ENCODE measurements at regions not wholly inside any gene's neighbourhood (a gene's known extent, or its start where the extent isn't known, plus 50 kb on each side); places are given as distances from the start of the nearest gene placed in this dataset.
"Not testable (repeated sequence)": the region's sequence is repeated elsewhere in the genome, so short reads cannot be mapped to it uniquely, and the experiment has no call there.

DNA sequence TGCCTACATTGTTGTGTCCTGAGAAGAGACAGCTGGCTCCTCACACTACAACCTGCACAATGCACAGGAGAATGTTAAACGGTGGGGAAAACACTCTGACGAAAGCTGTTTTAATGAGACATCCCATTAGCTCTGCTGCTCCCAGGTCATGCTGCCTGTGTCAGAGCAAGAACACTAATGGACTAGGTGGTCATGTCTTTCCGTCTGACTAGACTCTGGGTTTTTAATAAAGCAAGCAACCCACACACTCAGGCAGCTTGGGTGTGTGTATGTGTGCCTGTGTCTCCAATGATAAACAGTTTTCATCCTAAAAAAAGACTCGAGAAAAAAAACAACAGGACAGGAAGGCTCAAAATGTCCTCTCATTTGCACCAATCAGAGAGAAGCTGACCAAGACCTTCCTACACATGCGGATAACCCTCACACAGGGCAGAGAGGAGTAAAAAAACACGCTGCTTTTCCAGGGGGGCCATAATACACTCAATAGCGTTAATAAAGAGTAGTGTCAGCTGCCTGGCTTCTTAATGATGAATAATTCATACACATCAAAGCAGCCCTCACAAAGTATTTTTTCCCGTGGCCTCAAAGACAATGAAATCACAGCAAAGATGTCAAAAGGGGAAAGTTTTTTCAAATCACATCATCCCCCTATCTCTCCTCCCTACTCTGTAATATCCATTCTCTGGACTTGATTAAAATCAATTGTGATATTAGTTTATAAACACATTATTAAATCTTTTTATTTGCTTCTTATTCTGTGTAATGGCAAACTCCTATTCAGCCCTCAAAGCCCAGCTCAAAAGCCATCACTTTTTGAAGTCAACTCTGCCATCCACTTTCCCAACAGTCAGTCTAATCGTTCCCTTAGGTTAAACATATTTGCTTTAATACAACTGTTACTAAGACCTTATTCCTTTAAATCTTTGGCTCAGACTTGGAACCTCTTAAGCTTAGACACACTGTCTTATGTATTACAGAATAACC lies 244.2 kb upstream of the CDH11 start:
- no peak overlapping the region for H3K4me3 ChIP-seq (ENCODE audit: control insufficient read depth, low read depth, low read length)
- DNase-seq (ENCODE audit: low read depth) = no peak
- TF ChIP-seq CTCF (conservative IDR thresholded peaks at IDR 0.05; ENCODE audit: control insufficient read depth, insufficient read depth, low read depth, low read length) = no peak

DNA sequence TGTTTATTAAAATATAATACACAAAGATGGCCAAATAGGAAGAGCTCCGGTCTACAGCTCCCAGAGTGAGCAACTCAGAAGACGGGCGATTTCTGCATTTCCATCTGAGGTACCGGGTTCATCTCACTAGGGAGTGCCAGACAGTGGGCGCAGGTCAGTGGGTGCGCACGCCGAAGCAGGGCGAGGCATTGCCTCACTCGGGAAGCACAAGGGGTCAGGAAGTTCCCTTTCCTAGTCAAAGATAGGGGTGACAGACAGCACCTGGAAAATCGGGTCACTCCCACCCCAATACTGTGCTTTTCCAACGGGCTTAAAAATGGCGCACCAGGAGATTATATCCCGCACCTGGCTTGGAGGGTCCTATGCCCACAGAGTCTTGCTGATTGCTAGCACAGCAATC lies 234.9 kb upstream of the CDH11 start:
- H3K4me3 ChIP-seq (ENCODE audit: control insufficient read depth, low read depth, low read length); DNase-seq (ENCODE audit: low read depth): not testable (repeated sequence)

DNA sequence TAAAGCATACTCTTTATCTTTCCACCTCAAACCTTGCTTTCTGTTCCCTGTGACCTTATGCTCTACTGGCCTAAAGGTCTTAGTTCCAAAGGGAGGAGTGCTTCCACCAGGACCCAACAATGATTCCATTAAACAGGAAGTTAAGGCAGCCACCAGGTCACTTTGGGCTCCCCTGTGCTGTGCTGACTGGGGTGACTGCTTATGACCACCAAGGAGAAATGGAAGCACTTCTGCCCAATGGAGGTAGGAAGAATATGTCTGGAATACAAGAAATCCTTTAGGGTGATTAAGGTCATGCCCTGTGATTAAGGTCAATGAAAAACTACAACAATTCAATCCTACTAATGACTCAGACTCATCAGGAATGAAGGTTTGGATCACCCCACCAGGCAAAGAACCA lies 233.8 kb upstream of the CDH11 start:
- DNase-seq (ENCODE audit: low read depth) = no peak
- TF ChIP-seq CTCF (conservative IDR thresholded peaks at IDR 0.05; ENCODE audit: control insufficient read depth, insufficient read depth, low read depth, low read length) = no peak
- H3K4me3 ChIP-seq (ENCODE audit: control insufficient read depth, low read depth, low read length) = no peak overlapping the region

DNA sequence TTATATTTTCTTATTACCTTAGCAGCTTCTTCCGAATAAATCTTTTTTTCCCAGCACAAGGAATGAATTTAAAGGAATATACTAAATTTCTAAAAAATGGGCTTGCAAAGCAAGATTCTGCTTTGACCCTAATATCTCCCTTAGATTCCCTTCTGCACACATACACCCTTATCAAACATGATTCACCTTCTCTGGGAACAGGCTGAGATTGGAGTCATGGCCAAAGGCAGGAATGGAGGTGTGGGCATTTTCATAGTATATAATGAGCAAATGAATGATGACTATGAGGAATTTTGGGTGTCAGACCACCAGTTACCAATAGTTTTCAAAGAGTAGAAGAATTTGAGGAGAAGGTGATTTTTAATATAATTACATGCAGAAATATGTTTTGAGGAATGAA lies 231.3 kb upstream of the CDH11 start:
- no peak for TF ChIP-seq CTCF (conservative IDR thresholded peaks at IDR 0.05; ENCODE audit: control insufficient read depth, insufficient read depth, low read depth, low read length)
- DNase-seq (ENCODE audit: low read depth) = no peak
- no peak overlapping the region for H3K4me3 ChIP-seq (ENCODE audit: control insufficient read depth, low read depth, low read length)

DNA sequence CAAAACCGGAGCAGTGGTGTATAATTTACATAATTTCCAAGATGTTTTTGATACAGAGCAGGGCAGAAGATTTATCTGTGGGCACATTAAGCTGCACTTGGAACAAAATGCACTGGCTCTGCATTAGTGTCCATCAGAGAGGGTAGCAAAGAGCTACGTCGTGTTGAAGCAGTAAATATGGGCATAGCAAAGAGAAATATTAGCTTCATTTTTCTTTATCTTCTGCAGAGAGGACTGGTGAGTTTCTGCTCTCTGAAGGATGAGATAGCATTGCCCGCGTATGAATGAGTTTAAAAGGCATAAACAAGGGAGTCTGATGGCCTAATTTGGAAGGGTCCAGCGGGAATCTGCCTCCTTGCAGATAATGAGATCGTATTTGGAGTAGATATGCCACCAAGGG lies 227.8 kb upstream of the CDH11 start:
- H3K4me3 ChIP-seq (ENCODE audit: control insufficient read depth, low read depth, low read length) = no peak overlapping the region
- DNase-seq (ENCODE audit: low read depth) = no peak
- TF ChIP-seq CTCF (conservative IDR thresholded peaks at IDR 0.05; ENCODE audit: control insufficient read depth, insufficient read depth, low read depth, low read length) = no peak

- no peak overlapping the region for H3K4me3 ChIP-seq (ENCODE audit: control insufficient read depth, low read depth, low read length)
- no peak for DNase-seq (ENCODE audit: low read depth)
These were observed 221.7 kb upstream of the CDH11 start for GRCh38 chr16:65343556-65343955.

More at GRCh38 chr16:65343556-65343955, 221.7 kb upstream of the CDH11 start:
- no peak for TF ChIP-seq CTCF (conservative IDR thresholded peaks at IDR 0.05; ENCODE audit: control insufficient read depth, insufficient read depth, low read depth, low read length)

Measured in fibroblast of mammary gland (primary cell).